PC-3 (cell line): ENCODE measurements at regions not wholly inside any gene's neighbourhood (a gene's known extent, or its start where the extent isn't known, plus 50 kb on each side); places are given as distances from the start of the nearest gene placed in this dataset.

Experiments
- ATAC-seq: fragments of 200-7000 bp; cut with Tn5 transposase; 2 replicates; pipeline ENCODE4 v1.9.1; 2020; ENCODE audit warnings: mild to moderate bottlenecking, moderate library complexity
- BruUV-seq: library from RNA; stranded (reverse); fragments of 400-500 nt; replicated peaks from 2 replicates; lab custom pipeline; 2021; lab: Mats Ljungman, UMichigan
- CTCF ChIA-PET: fragments of 300-600 bp; sonication (Branson Sonifier 250); formaldehyde crosslinking; loops from one replicate; lab custom pipeline; 2022; ENCODE audit warnings: antibody characterized with exemption; lab: Charles Lee
- POLR2A ChIA-PET: fragments of 300-600 bp; sonication (Branson Sonifier 250); formaldehyde crosslinking; loops from one replicate; lab custom pipeline; 2022; ENCODE audit warnings: antibody characterized with exemption; ENCODE audit not compliant: unreplicated experiment; lab: Charles Lee
- DNase-seq: peaks from one replicate; pipeline ENCODE4 v3.0.0-alpha.2; 2015
- H2AFZ ChIP-seq: fragments of 300-600 bp; sonication (generic); 2 replicates; pipeline ENCODE4 v1.6.0; 2016; ENCODE audit warnings: antibody characterized with exemption, low read length
- H3F3A ChIP-seq: fragments of 300-600 bp; sonication (generic); one replicate; pipeline ENCODE4 v1.6.0; 2017; ENCODE audit warnings: antibody characterized with exemption, low read length, control low read depth, mild to moderate bottlenecking; ENCODE audit not compliant: unreplicated experiment
- H3K27ac ChIP-seq: fragments of 300-600 bp; sonication (generic); 2 replicates; pipeline ENCODE4 v1.5.1; 2016; ENCODE audit warnings: mild to moderate bottlenecking, low read length
- H3K27me3 ChIP-seq: fragments of 300-600 bp; sonication (generic); 2 replicates; pipeline ENCODE4 v1.6.1; 2016; ENCODE audit warnings: low read length, mixed read lengths
- H3K36me3 ChIP-seq: fragments of 300-600 bp; sonication (generic); 2 replicates; pipeline ENCODE4 v1.6.1; 2016; ENCODE audit warnings: low read depth, mixed run types, low read length, mixed read lengths
- H3K4me1 ChIP-seq: fragments of 300-600 bp; sonication (generic); 2 replicates; pipeline ENCODE4 v1.5.1; 2016; ENCODE audit warnings: low read length; ENCODE audit not compliant: insufficient read depth
- H3K4me2 ChIP-seq: fragments of 300-600 bp; sonication (generic); 2 replicates; pipeline ENCODE4 v1.6.0; 2016; ENCODE audit warnings: low read length
- H3K4me3 ChIP-seq: fragments of 300-600 bp; sonication (generic); 2 replicates; pipeline ENCODE4 v1.5.1; 2016; ENCODE audit warnings: mild to moderate bottlenecking, low read length, mixed read lengths
- H3K79me2 ChIP-seq: fragments of 300-600 bp; sonication (generic); 2 replicates; pipeline ENCODE4 v1.6.1; 2017; ENCODE audit warnings: low read length, mixed read lengths
- H3K9ac ChIP-seq: fragments of 300-600 bp; sonication (generic); 2 replicates; pipeline ENCODE4 v1.6.0; 2016; ENCODE audit warnings: mild to moderate bottlenecking, low read length
- H3K9me2 ChIP-seq: fragments of 300-600 bp; sonication (generic); replicated peaks from 2 replicates; pipeline ENCODE4 v1.6.1; 2016; ENCODE audit warnings: mixed run types, low read length, mixed read lengths
- H3K9me3 ChIP-seq: fragments of 300-600 bp; sonication (generic); 2 replicates; pipeline ENCODE4 v1.6.1; 2016; ENCODE audit warnings: low read length, mixed read lengths
- H4K20me1 ChIP-seq: fragments of 300-600 bp; sonication (generic); 2 replicates; pipeline ENCODE4 v1.6.1; 2016; ENCODE audit warnings: low read length, mixed read lengths
- EZH2 ChIP-seq: fragments of 300-600 bp; sonication (generic); IDR thresholded peaks from one replicate; pipeline ENCODE4 v1.6.1; 2017; ENCODE audit warnings: antibody characterized with exemption, mild to moderate bottlenecking, low read length; ENCODE audit not compliant: unreplicated experiment
- EZH2phosphoT487 ChIP-seq: fragments of 300-600 bp; sonication (generic); IDR thresholded peaks from 2 replicates; pipeline ENCODE4 v1.6.1; 2018; ENCODE audit warnings: mild to moderate bottlenecking, antibody characterized with exemption, low read length, borderline replicate concordance
- intact Hi-C: fragments of 100-400 bp; cut with micrococcal nuclease; formaldehyde crosslinking; loops from 2 replicates; pipeline ENCODE4 v1.9.0; 2023
- TF ChIP-seq, protein P1 (sequence below): fragments of 300-600 bp; sonication (generic); conservative IDR thresholded peaks from 2 replicates; pipeline ENCODE4 v1.5.1; 2017; ENCODE audit warnings: antibody characterized with exemption, low read depth, mild to moderate bottlenecking, low read length

GRCh38 chr3:18149386-18149785 lies 275.8 kb downstream of the SATB1 start:
- Histone ChIP-seq H3K9me2 (no peaks in the 10 kb centered on the region), H3K36me3 (no peaks in the 10 kb centered on the region), H3K4me3 (no peak overlapping the region), H3K27ac (no peak overlapping the region), H3K4me1 (peaks cover 13% of the 10 kb centered on the region), H2AFZ (no peak overlapping the region), H4K20me1 (no peaks in the 10 kb centered on the region), H3K27me3 (no peaks in the 10 kb centered on the region), H3K9ac (no peak overlapping the region), H3K4me2 (no peak overlapping the region), H3F3A (no peaks in the 10 kb centered on the region), H3K79me2 (no peaks in the 10 kb centered on the region), H3K9me3 (no peaks in the 10 kb centered on the region)
- ATAC-seq (no peak), DNase-seq (no peak)
- TF ChIP-seq, protein P1, sequence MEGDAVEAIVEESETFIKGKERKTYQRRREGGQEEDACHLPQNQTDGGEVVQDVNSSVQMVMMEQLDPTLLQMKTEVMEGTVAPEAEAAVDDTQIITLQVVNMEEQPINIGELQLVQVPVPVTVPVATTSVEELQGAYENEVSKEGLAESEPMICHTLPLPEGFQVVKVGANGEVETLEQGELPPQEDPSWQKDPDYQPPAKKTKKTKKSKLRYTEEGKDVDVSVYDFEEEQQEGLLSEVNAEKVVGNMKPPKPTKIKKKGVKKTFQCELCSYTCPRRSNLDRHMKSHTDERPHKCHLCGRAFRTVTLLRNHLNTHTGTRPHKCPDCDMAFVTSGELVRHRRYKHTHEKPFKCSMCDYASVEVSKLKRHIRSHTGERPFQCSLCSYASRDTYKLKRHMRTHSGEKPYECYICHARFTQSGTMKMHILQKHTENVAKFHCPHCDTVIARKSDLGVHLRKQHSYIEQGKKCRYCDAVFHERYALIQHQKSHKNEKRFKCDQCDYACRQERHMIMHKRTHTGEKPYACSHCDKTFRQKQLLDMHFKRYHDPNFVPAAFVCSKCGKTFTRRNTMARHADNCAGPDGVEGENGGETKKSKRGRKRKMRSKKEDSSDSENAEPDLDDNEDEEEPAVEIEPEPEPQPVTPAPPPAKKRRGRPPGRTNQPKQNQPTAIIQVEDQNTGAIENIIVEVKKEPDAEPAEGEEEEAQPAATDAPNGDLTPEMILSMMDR, result no peak
- TF ChIP-seq EZH2phosphoT487 (no peak), EZH2 (no peak)
- ChIA-PET CTCF (no interaction called here), POLR2A (no interaction called here)
- intact Hi-C loops, result no loop called here
- BruUV-seq, result no TSS peak

GRCh38 chr3:18144571-18144970 lies 280.6 kb downstream of the SATB1 start:
- Histone ChIP-seq H3K9me3 (no peaks in the 10 kb centered on the region), H3K27ac (no peak overlapping the region), H2AFZ (no peak overlapping the region), H4K20me1 (no peaks in the 10 kb centered on the region), H3K4me1 (no peaks in the 10 kb centered on the region), H3K4me2 (no peak overlapping the region), H3K27me3 (no peaks in the 10 kb centered on the region), H3K4me3 (no peak overlapping the region), H3K9ac (no peak overlapping the region), H3K9me2 (no peaks in the 10 kb centered on the region), H3K79me2 (no peaks in the 10 kb centered on the region), H3F3A (no peaks in the 10 kb centered on the region), H3K36me3 (no peaks in the 10 kb centered on the region)
- no peak for TF ChIP-seq EZH2phosphoT487
- TF ChIP-seq, protein P1, result no peak
- TF ChIP-seq EZH2, result no peak
- CTCF ChIA-PET, result no interaction called here
- POLR2A ChIA-PET, result no interaction called here
- intact Hi-C loops, result no loop called here
- BruUV-seq, result no TSS peak
- no peak for ATAC-seq
- DNase-seq, result no peak

GRCh38 chr3:18143258-18143780 lies 281.8 kb downstream of the SATB1 start:
- BruUV-seq, result no TSS peak
- Histone ChIP-seq H2AFZ (no peak overlapping the region), H3K27me3 (no peaks in the 10 kb centered on the region), H3K9me3 (no peaks in the 10 kb centered on the region), H4K20me1 (no peaks in the 10 kb centered on the region), H3K9me2 (no peaks in the 10 kb centered on the region), H3K9ac (no peak overlapping the region), H3K36me3 (no peaks in the 10 kb centered on the region), H3K4me1 (no peaks in the 10 kb centered on the region), H3F3A (no peaks in the 10 kb centered on the region), H3K79me2 (no peaks in the 10 kb centered on the region), H3K4me2 (no peak overlapping the region), H3K4me3 (no peak overlapping the region), H3K27ac (no peak overlapping the region)
- ChIA-PET CTCF (no interaction called here), POLR2A (no interaction called here)
- TF ChIP-seq EZH2 (no peak), EZH2phosphoT487 (no peak)
- TF ChIP-seq, protein P1, result no peak
- ATAC-seq (no peak), DNase-seq (no peak)
- intact Hi-C loops, result no loop called here
